HepG2 (cell line): ENCODE measurements at regions not wholly inside any gene's neighbourhood (a gene's known extent, or its start where the extent isn't known, plus 50 kb on each side); places are given as distances from the start of the nearest gene placed in this dataset.

Experiments
- ATAC-seq: fragments of 200-7000 bp; cut with Tn5 transposase; 3 replicates; pipeline ENCODE4 v1.9.1; 2020; ENCODE audit warnings: mild to moderate bottlenecking, moderate library complexity
- BruUV-seq: library from RNA; stranded (reverse); fragments of 400-500 nt; replicated peaks from 2 replicates; lab custom pipeline; 2021; lab: Mats Ljungman, UMichigan
- CTCF ChIA-PET: fragments of 300-600 bp; formaldehyde crosslinking; extraction: SDS; loops from one replicate; lab custom pipeline; 2021; ENCODE audit warnings: low total read pairs, inconsistent platforms, low intra/inter-chr PET ratio; lab: Yijun Ruan, JAX
- POLR2A ChIA-PET: fragments of 350-600 bp; sonication (Branson Sonifier 250); formaldehyde crosslinking; loops from one replicate; lab custom pipeline; 2020; ENCODE audit warnings: antibody characterized with exemption, inconsistent platforms; lab: Yijun Ruan, JAX
- DNase-seq: peaks from one replicate; pipeline ENCODE4 v3.0.0-alpha.2; 2015; ENCODE audit warnings: low spot score
- FAIRE-seq: peaks from 3 replicates; lab custom pipeline; 2011; peaks lifted over from hg19 to GRCh38; lab: Jason Lieb, UNC
- H2AFZ ChIP-seq: one replicate; pipeline ENCODE4 v1.6.1; 2011; ENCODE audit warnings: low read length, inconsistent platforms
- H3K27ac ChIP-seq: fragments of 300-600 bp; 3 replicates; pipeline ENCODE4 v1.8.0; 2011; ENCODE audit warnings: mixed run types, mild to moderate bottlenecking, mixed read lengths, low read length, inconsistent platforms; ENCODE audit not compliant: insufficient read depth; ENCODE audit errors: extremely low read length
- H3K27me3 ChIP-seq, 2 experiments: fragments of 200-600 bp in 1 of 2; 2 replicates in 1 of 2; 3 replicates in 1 of 2; pipeline versions ENCODE4 v1.6.0 to v1.8.0; 2011; ENCODE audit warnings: low read length in 2 of 2, mild to moderate bottlenecking in 2 of 2, moderate library complexity in 2 of 2, inconsistent platforms in 1 of 2; ENCODE audit not compliant: insufficient read depth in 2 of 2, control insufficient read depth in 1 of 2
- H3K36me3 ChIP-seq, 2 experiments: fragments of 200-600 bp in 1 of 2; replicated peaks in 1 of 2; 2 replicates in 1 of 2; 3 replicates in 1 of 2; pipeline versions ENCODE4 v1.5.1 to v1.8.0; 2011; ENCODE audit warnings: low read length in 2 of 2, inconsistent platforms in 1 of 2; ENCODE audit not compliant: insufficient read depth in 2 of 2, control insufficient read depth in 1 of 2
- H3K4me1 ChIP-seq: 2 replicates; pipeline ENCODE4 v1.5.1; 2012; ENCODE audit warnings: low read length, inconsistent platforms; ENCODE audit not compliant: insufficient read depth
- H3K4me2 ChIP-seq: 2 replicates; pipeline ENCODE4 v1.6.0; 2011; ENCODE audit warnings: low read depth, low read length, inconsistent platforms
- H3K4me3 ChIP-seq, 3 experiments: fragments of 200-600 bp in 1 of 3; sonication (generic), shearing (Covaris generic) in 1 of 3; replicated peaks in 1 of 3; 2 replicates each; pipeline ENCODE4 v1.5.1; 2011 to 2016; ENCODE audit warnings: low read length in 3 of 3, inconsistent platforms in 2 of 3, low read depth in 2 of 3, mild to moderate bottlenecking in 2 of 3, control low read depth in 1 of 3, mixed read lengths in 1 of 3; ENCODE audit not compliant: insufficient read depth in 1 of 3
- H3K79me2 ChIP-seq: one replicate; pipeline ENCODE4 v1.6.1; 2011; ENCODE audit warnings: low read length, inconsistent platforms; ENCODE audit not compliant: insufficient read depth
- H3K9ac ChIP-seq: 2 replicates; pipeline ENCODE4 v1.6.0; 2011; ENCODE audit warnings: mild to moderate bottlenecking, low read depth, low read length, inconsistent platforms; ENCODE audit not compliant: insufficient read depth
- H3K9me3 ChIP-seq: 2 replicates; pipeline ENCODE4 v1.5.1; 2012; ENCODE audit warnings: mild to moderate bottlenecking, low read length
- H4K20me1 ChIP-seq: 2 replicates; pipeline ENCODE4 v1.6.0; 2011; ENCODE audit warnings: inconsistent platforms, mild to moderate bottlenecking, low read length, moderate library complexity; ENCODE audit not compliant: insufficient read depth
- CBX5 ChIP-seq: sonication (generic); formaldehyde crosslinking; IDR thresholded peaks from 2 replicates; pipeline ENCODE4 v1.4.0; 2020; ENCODE audit warnings: missing genetic modification reagents, borderline replicate concordance
- CEBPB ChIP-seq: IDR thresholded peaks from 2 replicates; pipeline ENCODE4 v1.6.1; 2011; ENCODE audit warnings: low read depth, low read length, improper control_type of control experiment, borderline replicate concordance
- FOXP1 ChIP-seq, 2 experiments: fragments of 450-650 bp in 1 of 2; IDR thresholded peaks; 2 replicates each; pipeline ENCODE4 v1.6.1; 2017 to 2018; ENCODE audit warnings: antibody characterized with exemption in 1 of 2
- MAFG ChIP-seq: sonication (generic); formaldehyde crosslinking; IDR thresholded peaks from 2 replicates; pipeline ENCODE4 v1.5.1; 2020; ENCODE audit warnings: mild to moderate bottlenecking, missing genetic modification reagents
- ZMAT3 ChIP-seq: sonication (generic); formaldehyde crosslinking; conservative IDR thresholded peaks from 2 replicates; pipeline ENCODE4 v1.7.0; 2021; ENCODE audit warnings: missing genetic modification reagents
- ZNF326 ChIP-seq: sonication (generic); formaldehyde crosslinking; IDR thresholded peaks from 2 replicates; pipeline ENCODE4 v1.4.0; 2020; ENCODE audit warnings: missing genetic modification reagents, borderline replicate concordance
- ZNF430 ChIP-seq: sonication (generic); formaldehyde crosslinking; IDR thresholded peaks from 2 replicates; pipeline ENCODE4 v1.9.0; 2021; ENCODE audit warnings: mild to moderate bottlenecking, missing genetic modification reagents
- WGBS: methylation state at CpG from one replicate; pipeline ENCODE4 v1.1.6; 2017; ENCODE audit warnings: low lambda C conversion rate; 5-methylcytosine and 5-hydroxymethylcytosine counted together
- in situ Hi-C: cut with HindIII; loops from 2 replicates; pipeline ENCODE4 v1.10.0; 2017; ENCODE audit warnings: low pct_unique_long_range_greater_than_20kb; ENCODE audit not compliant: extremely low pct_ligation_motif_present
- intact Hi-C: fragments of 100-400 bp; cut with micrococcal nuclease; formaldehyde crosslinking; loops from one replicate; pipeline ENCODE4 v1.10.0; 2022; ENCODE audit not compliant: unreplicated experiment
- TF ChIP-seq, protein P1 (sequence below): sonication (generic); formaldehyde crosslinking; IDR thresholded peaks from 2 replicates; pipeline ENCODE4 v1.8.0; 2022; ENCODE audit warnings: missing genetic modification reagents, low read depth, mild to moderate bottlenecking, borderline replicate concordance
- TF ChIP-seq, protein P2 (sequence below): sonication (generic); formaldehyde crosslinking; IDR thresholded peaks from 2 replicates; pipeline ENCODE4 v1.4.0; 2020; ENCODE audit warnings: missing genetic modification reagents, borderline replicate concordance

DNA sequence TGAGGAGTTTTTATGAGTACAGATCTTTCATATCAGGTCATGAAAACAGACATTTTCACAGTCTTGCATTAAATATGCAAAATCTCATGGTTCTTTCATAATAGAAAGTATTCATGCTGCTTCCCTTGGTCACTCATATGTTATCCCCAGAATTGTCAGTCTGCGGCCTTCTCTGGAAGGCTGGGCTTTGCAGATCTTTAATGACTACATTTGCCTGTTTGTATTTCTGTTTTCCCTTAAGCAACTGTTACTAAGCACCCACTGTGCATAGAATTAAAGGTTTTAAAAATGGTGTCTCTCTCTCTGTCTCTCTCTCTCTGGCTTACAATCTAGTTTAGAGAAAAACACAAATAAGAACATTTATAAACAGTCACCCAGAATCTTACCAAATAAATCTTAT is 456.3 kb downstream of the RIT2 start:
- ATAC-seq: no peak
- BruUV-seq: no TSS peak

DNA sequence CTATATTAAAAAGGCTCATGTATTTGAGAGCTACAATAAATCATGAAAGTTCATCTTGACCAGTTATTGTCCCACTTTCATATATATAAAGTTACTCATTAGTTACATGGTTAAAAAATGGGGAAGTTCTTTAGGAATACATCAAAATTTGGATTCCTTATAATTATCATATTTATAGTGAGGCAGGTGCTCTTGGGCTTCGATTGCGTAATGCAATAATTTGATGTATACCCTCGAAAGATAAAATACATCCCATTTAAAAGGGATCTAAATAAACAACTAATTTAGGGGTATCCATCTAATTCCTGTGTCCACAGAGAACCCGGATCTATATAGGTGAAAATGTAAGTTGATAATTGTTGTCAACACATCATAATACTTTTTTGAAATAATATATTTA is 444.6 kb downstream of the RIT2 start:
- Histone ChIP-seq H3K27ac (no peak overlapping the region), H3K27me3 (no peaks in the 10 kb centered on the region), H3K4me2 (no peak overlapping the region), H3K9ac (no peak overlapping the region), H4K20me1 (no peaks in the 10 kb centered on the region), H3K36me3 (no peaks in the 10 kb centered on the region), H3K9me3 (no peaks in the 10 kb centered on the region), H3K4me1 (no peaks in the 10 kb centered on the region), H2AFZ (no peak overlapping the region), H3K79me2 (no peaks in the 10 kb centered on the region), H3K4me3 (no peak overlapping the region)
- BruUV-seq: no TSS peak
- in situ Hi-C loops (no loop called here), intact Hi-C loops (no loop called here)
- ATAC-seq (no peak), FAIRE-seq (no peak), DNase-seq (no peak)
- WGBS: 20% methylated on average over 4 of the region's 4 CpGs
- ChIA-PET CTCF (no interaction called here), POLR2A (no interaction called here)
- peak; percentile 63; the same call in 1 of the 2 replicates for TF ChIP-seq CEBPB
- no peak for TF ChIP-seq ZMAT3 (CRISPR knock-in tag)
- no peak for TF ChIP-seq MAFG (CRISPR knock-in tag)
- TF ChIP-seq, protein P1, sequence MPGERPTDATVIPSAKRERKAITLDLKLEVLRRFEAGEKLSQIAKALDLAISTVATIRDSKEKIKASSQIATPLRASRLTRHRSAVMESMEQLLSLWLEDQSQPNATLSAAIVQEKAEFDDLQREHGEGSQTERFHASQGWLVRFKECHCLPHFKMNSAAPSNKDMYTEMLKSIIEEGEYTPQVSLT: no peak

More for the DNA sequence above, 456.3 kb downstream of the RIT2 start:
- FAIRE-seq (no peak), DNase-seq (no peak)
- no peak overlapping the region for H3K27ac ChIP-seq
- H3K27me3 ChIP-seq: no peaks in the 10 kb centered on the region
- intact Hi-C loops (no loop called here), in situ Hi-C loops (no loop called here)
- no peaks in the 10 kb centered on the region for H4K20me1 ChIP-seq
- no peaks in the 10 kb centered on the region for H3K4me1 ChIP-seq
- H2AFZ ChIP-seq: no peak overlapping the region
- H3K4me3 ChIP-seq: no peak overlapping the region
- H3K9me3 ChIP-seq: no peaks in the 10 kb centered on the region
- TF ChIP-seq ZNF326 (CRISPR knock-in tag): no peak
- no peak for TF ChIP-seq FOXP1 (IDR thresholded peaks at IDR 0.05)
- no peak for TF ChIP-seq FOXP1 (CRISPR knock-in tag; IDR thresholded peaks at IDR 0.05)
- no peak for TF ChIP-seq ZNF430 (CRISPR knock-in tag)
- TF ChIP-seq, protein P2, sequence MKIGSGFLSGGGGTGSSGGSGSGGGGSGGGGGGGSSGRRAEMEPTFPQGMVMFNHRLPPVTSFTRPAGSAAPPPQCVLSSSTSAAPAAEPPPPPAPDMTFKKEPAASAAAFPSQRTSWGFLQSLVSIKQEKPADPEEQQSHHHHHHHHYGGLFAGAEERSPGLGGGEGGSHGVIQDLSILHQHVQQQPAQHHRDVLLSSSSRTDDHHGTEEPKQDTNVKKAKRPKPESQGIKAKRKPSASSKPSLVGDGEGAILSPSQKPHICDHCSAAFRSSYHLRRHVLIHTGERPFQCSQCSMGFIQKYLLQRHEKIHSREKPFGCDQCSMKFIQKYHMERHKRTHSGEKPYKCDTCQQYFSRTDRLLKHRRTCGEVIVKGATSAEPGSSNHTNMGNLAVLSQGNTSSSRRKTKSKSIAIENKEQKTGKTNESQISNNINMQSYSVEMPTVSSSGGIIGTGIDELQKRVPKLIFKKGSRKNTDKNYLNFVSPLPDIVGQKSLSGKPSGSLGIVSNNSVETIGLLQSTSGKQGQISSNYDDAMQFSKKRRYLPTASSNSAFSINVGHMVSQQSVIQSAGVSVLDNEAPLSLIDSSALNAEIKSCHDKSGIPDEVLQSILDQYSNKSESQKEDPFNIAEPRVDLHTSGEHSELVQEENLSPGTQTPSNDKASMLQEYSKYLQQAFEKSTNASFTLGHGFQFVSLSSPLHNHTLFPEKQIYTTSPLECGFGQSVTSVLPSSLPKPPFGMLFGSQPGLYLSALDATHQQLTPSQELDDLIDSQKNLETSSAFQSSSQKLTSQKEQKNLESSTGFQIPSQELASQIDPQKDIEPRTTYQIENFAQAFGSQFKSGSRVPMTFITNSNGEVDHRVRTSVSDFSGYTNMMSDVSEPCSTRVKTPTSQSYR (CRISPR knock-in tag): no peak
- TF ChIP-seq CBX5 (CRISPR knock-in tag): no peak
- H3K9ac ChIP-seq: no peak overlapping the region
- POLR2A ChIA-PET: no interaction called here
- WGBS: 48% methylated on average over 1 of the region's 1 CpG
- CTCF ChIA-PET: no interaction called here
- H3K4me2 ChIP-seq: no peak overlapping the region
- no peaks in the 10 kb centered on the region for H3K79me2 ChIP-seq
- H3K36me3 ChIP-seq: no peaks in the 10 kb centered on the region
